Keratinocyte (primary cell): ENCODE measurements at regions not wholly inside any gene's neighbourhood (a gene's known extent, or its start where the extent isn't known, plus 50 kb on each side); places are given as distances from the start of the nearest gene placed in this dataset.

Experiments
- DNase-seq: peaks from one replicate; pipeline ENCODE4 v3.0.0-alpha.2; 2011; ENCODE audit warnings: low read depth, missing footprints, low spot score
- FAIRE-seq: peaks from 2 replicates; lab custom pipeline; 2011; peaks lifted over from hg19 to GRCh38; lab: Jason Lieb, UNC
- H2AFZ ChIP-seq: 2 replicates; pipeline ENCODE4 v1.6.0; 2012; ENCODE audit warnings: low read length, control low read depth, inconsistent platforms; ENCODE audit not compliant: control insufficient read depth
- H3K27ac ChIP-seq: 2 replicates; pipeline ENCODE4 v1.5.1; 2011; ENCODE audit warnings: low read length; ENCODE audit not compliant: control insufficient read depth, insufficient read depth
- H3K27me3 ChIP-seq: 3 replicates; pipeline ENCODE4 v1.6.0; 2011; ENCODE audit warnings: low read length; ENCODE audit not compliant: control insufficient read depth, insufficient read depth; ENCODE audit errors: extremely low read depth
- H3K36me3 ChIP-seq, 2 experiments: 2 replicates in 1 of 2; 3 replicates in 1 of 2; pipeline ENCODE4 v1.5.1; 2011; ENCODE audit warnings: low read length in 2 of 2, mild to moderate bottlenecking in 1 of 2; ENCODE audit not compliant: control insufficient read depth in 2 of 2, insufficient read depth in 2 of 2; ENCODE audit errors: extremely low read depth in 1 of 2
- H3K4me1 ChIP-seq: 3 replicates; pipeline ENCODE4 v1.5.1; 2011; ENCODE audit warnings: low read length; ENCODE audit not compliant: control insufficient read depth, insufficient read depth; ENCODE audit errors: extremely low read depth
- H3K4me2 ChIP-seq: 3 replicates; pipeline ENCODE4 v1.6.0; 2011; ENCODE audit warnings: low read depth, low read length; ENCODE audit not compliant: control insufficient read depth, insufficient read depth; ENCODE audit errors: extremely low read depth
- H3K4me3 ChIP-seq, 3 experiments: fragments of 200-600 bp in 1 of 3; sonication (generic) in 1 of 3; 2 replicates in 2 of 3; 3 replicates in 1 of 3; pipeline ENCODE4 v1.5.1; 2011 to 2016; ENCODE audit warnings: low read length in 3 of 3, mild to moderate bottlenecking in 3 of 3, control low read depth in 2 of 3, inconsistent platforms in 1 of 3, low read depth in 1 of 3, mixed read lengths in 1 of 3, mixed run types in 1 of 3, moderate library complexity in 1 of 3; ENCODE audit not compliant: control insufficient read depth in 2 of 3, insufficient read depth in 2 of 3; ENCODE audit errors: extremely low read depth in 1 of 3
- H3K79me2 ChIP-seq: 2 replicates; pipeline ENCODE4 v1.6.0; 2012; ENCODE audit warnings: low read length; ENCODE audit not compliant: control insufficient read depth, insufficient read depth
- H3K9ac ChIP-seq: 3 replicates; pipeline ENCODE4 v1.6.0; 2011; ENCODE audit warnings: low read length; ENCODE audit not compliant: control insufficient read depth, insufficient read depth; ENCODE audit errors: extremely low read depth
- H3K9me1 ChIP-seq: 3 replicates; pipeline ENCODE4 v1.6.0; 2011; ENCODE audit warnings: low read length; ENCODE audit not compliant: control insufficient read depth, insufficient read depth; ENCODE audit errors: extremely low read depth
- H3K9me3 ChIP-seq: 2 replicates; pipeline ENCODE4 v1.5.1; 2012; ENCODE audit warnings: low read depth, low read length; ENCODE audit not compliant: control insufficient read depth
- H4K20me1 ChIP-seq: 3 replicates; pipeline ENCODE4 v1.6.0; 2011; ENCODE audit warnings: low read length; ENCODE audit not compliant: control insufficient read depth, insufficient read depth; ENCODE audit errors: extremely low read depth
- EZH2 ChIP-seq: IDR thresholded peaks from one replicate; pipeline ENCODE4 v1.6.1; 2012; ENCODE audit warnings: inconsistent platforms, mild to moderate bottlenecking, low read length, moderate library complexity
- dilution Hi-C: fragments of 300-500 bp; cut with MboI; formaldehyde crosslinking; loops from one replicate; pipeline ENCODE4 v1.7.0; 2020; ENCODE audit warnings: low sequenced_read_pairs; ENCODE audit not compliant: extremely low pct_ligation_motif_present
- TF ChIP-seq, protein P1 (sequence below), 3 experiments: IDR thresholded peaks in 1 of 3; conservative IDR thresholded peaks in 1 of 3; optimal IDR thresholded peaks in 1 of 3; 2 replicates in 2 of 3; 3 replicates in 1 of 3; pipeline versions ENCODE3 to v1.5.1; 2011; ENCODE audit warnings: low read length in 3 of 3, mild to moderate bottlenecking in 3 of 3, moderate library complexity in 2 of 3, control low read depth in 1 of 3, inconsistent platforms in 1 of 3; ENCODE audit not compliant: insufficient read depth in 2 of 3; ENCODE audit errors: extremely low read depth in 1 of 3

DNA sequence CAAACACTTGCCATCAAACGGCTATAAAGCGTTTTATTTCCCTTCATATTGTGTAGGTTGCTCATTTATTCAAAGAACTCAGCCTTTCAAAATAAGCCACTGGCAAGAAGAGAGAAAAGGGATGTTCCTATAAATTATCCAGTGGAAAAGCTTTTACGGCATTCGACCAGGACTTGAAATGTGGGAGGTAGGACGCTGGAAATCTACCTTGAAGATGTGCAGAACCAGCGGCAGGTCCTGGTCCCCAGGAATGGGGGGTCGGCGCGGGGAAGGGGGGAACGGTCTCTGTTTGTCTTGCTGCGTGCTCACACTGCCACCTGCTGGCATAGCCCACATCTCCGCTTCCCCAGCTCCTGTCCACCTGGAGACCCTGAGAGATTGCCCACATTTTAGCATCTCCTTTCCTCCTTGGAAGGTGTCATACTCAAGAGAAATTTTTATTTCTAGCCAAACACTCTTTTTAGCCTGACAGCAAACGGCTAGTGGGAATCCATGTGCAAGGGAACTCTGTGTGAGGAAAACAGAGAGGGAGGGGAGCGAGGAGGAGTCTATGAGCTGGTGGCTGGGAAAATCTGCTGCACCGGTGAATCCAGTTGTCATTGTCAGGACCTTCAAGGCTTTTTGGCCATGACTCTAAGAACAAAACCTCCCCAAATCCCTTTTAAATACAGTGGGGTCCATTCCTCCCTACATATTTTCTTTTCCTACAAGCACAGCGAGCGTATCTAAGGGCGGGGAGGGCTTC, 349.0 kb upstream of the PKDCC start:
- Histone ChIP-seq H4K20me1 (no peaks in the 10 kb centered on the region), H3K4me1 (no peaks in the 10 kb centered on the region), H3K27me3 (peaks cover 4% of the 10 kb centered on the region), H2AFZ (no peak overlapping the region), H3K4me3 (no peak overlapping the region), H3K27ac (no peak overlapping the region), H3K9ac (no peak overlapping the region), H3K79me2 (no peaks in the 10 kb centered on the region), H3K9me3 (no peaks in the 10 kb centered on the region), H3K9me1 (no peaks in the 10 kb centered on the region), H3K4me2 (no peak overlapping the region), H3K36me3 (no peaks in the 10 kb centered on the region)
- dilution Hi-C loops = no loop called here
- TF ChIP-seq, protein P1, sequence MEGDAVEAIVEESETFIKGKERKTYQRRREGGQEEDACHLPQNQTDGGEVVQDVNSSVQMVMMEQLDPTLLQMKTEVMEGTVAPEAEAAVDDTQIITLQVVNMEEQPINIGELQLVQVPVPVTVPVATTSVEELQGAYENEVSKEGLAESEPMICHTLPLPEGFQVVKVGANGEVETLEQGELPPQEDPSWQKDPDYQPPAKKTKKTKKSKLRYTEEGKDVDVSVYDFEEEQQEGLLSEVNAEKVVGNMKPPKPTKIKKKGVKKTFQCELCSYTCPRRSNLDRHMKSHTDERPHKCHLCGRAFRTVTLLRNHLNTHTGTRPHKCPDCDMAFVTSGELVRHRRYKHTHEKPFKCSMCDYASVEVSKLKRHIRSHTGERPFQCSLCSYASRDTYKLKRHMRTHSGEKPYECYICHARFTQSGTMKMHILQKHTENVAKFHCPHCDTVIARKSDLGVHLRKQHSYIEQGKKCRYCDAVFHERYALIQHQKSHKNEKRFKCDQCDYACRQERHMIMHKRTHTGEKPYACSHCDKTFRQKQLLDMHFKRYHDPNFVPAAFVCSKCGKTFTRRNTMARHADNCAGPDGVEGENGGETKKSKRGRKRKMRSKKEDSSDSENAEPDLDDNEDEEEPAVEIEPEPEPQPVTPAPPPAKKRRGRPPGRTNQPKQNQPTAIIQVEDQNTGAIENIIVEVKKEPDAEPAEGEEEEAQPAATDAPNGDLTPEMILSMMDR (optimal IDR thresholded peaks at IDR 0.05 in 1 of 3, IDR thresholded peaks at IDR 0.05 in 1 of 3, conservative IDR thresholded peaks at IDR 0.05 in 1 of 3; ENCODE audit: extremely low read depth in 1 of 3, insufficient read depth in 2 of 3, low read length in 3 of 3) = peak; percentile 55 to 89 (median 82)
- TF ChIP-seq EZH2 = no peak
- no peak for FAIRE-seq
- no peak for DNase-seq

- H3K27me3 ChIP-seq = peaks cover 4% of the 10 kb centered on the region
- no peak for FAIRE-seq
- H3K9me1 ChIP-seq = no peaks in the 10 kb centered on the region
- no peak overlapping the region for H3K4me2 ChIP-seq
- H3K79me2 ChIP-seq = no peaks in the 10 kb centered on the region
- H2AFZ ChIP-seq = no peak overlapping the region
- no peak for TF ChIP-seq EZH2
- TF ChIP-seq, protein P1 (optimal IDR thresholded peaks at IDR 0.05 in 1 of 3, IDR thresholded peaks at IDR 0.05 in 1 of 3, conservative IDR thresholded peaks at IDR 0.05 in 1 of 3; ENCODE audit: extremely low read depth in 1 of 3, insufficient read depth in 2 of 3, low read length in 3 of 3) = no peak
- H3K9me3 ChIP-seq = no peaks in the 10 kb centered on the region
- H4K20me1 ChIP-seq = no peaks in the 10 kb centered on the region
- no peak overlapping the region for H3K27ac ChIP-seq
- no peak overlapping the region for H3K4me3 ChIP-seq
- dilution Hi-C loops = no loop called here
- no peak for DNase-seq
- H3K36me3 ChIP-seq = no peaks in the 10 kb centered on the region
- H3K9ac ChIP-seq = no peak overlapping the region
- no peaks in the 10 kb centered on the region for H3K4me1 ChIP-seq
Observed at GRCh38 chr2:41701231-41701630, 346.6 kb upstream of the PKDCC start.
